HCT116 (cell line): ENCODE measurements at regions not wholly inside any gene's neighbourhood (a gene's known extent, or its start where the extent isn't known, plus 50 kb on each side); places are given as distances from the start of the nearest gene placed in this dataset.

Experiments used
- ATAC-seq: fragments of 200-7000 bp; cut with Tn5 transposase; 2 replicates; pipeline ENCODE4 v1.9.1; 2020; ENCODE audit warnings: mild to moderate bottlenecking, moderate library complexity
- BruUV-seq: library from RNA; stranded (reverse); fragments of 400-500 nt; replicated peaks from 2 replicates; lab custom pipeline; 2021; lab: Mats Ljungman, UMichigan
- CTCF ChIA-PET: fragments of 300-600 bp; sonication (Branson Sonifier 250); formaldehyde crosslinking; loops from one replicate; lab custom pipeline; 2021; ENCODE audit warnings: antibody characterized with exemption; lab: Charles Lee
- POLR2A ChIA-PET: fragments of 300-600, 350-600 bp; sonication (Branson Sonifier 250); formaldehyde crosslinking; loops from one replicate; lab custom pipeline; 2021; ENCODE audit warnings: antibody characterized with exemption; lab: Charles Lee
- RAD21 ChIA-PET, 2 experiments: fragments of 300-600 bp; sonication (Branson Sonifier 250); formaldehyde crosslinking; loops; one replicate each; lab custom pipeline; 2023; ENCODE audit warnings: low total read pairs in 2 of 2; ENCODE audit not compliant: uncharacterized antibody in 2 of 2, unreplicated experiment in 2 of 2, low non-redundant PET in 1 of 2; lab: Charles Lee
- DNase-seq: peaks from one replicate; pipeline ENCODE4 v3.0.0-alpha.2; 2010; ENCODE audit warnings: low read depth, low spot score
- H2AFZ ChIP-seq: fragments of 200-600 bp; shearing (Covaris generic), sonication (generic); 2 replicates; pipeline ENCODE4 v1.6.1; 2017; ENCODE audit warnings: low read depth, mixed run types, mixed read lengths, antibody characterized with exemption, low read length; ENCODE audit not compliant: poor library complexity, severe bottlenecking
- H3K27ac ChIP-seq: 2 replicates; pipeline ENCODE4 v1.5.1; 2012; ENCODE audit warnings: low read depth, low read length
- H3K27me3 ChIP-seq: fragments of 200-600 bp; sonication (generic); 2 replicates; pipeline ENCODE4 v1.6.1; 2016; ENCODE audit warnings: mixed run types, low read length, mixed read lengths; ENCODE audit not compliant: insufficient read depth
- H3K36me3 ChIP-seq, 2 experiments: fragments of 200-500 bp in 1 of 2; fragments of 200-600 bp in 1 of 2; sonication (Bioruptor generic) in 1 of 2; sonication (generic) in 1 of 2; 2 replicates each; pipeline versions ENCODE4 v1.5.1 to v1.6.1; 2014 to 2016; ENCODE audit warnings: low read length in 2 of 2, inconsistent platforms in 1 of 2, mixed read lengths in 1 of 2, mixed run types in 1 of 2; ENCODE audit not compliant: insufficient read depth in 2 of 2, control insufficient read depth in 1 of 2
- H3K4me1 ChIP-seq, 2 experiments: fragments of 200-600 bp in 1 of 2; sonication (generic) in 1 of 2; 2 replicates each; pipeline versions ENCODE4 v1.5.1 to v1.6.1; 2012 to 2017; ENCODE audit warnings: low read length in 2 of 2, inconsistent platforms in 1 of 2, mild to moderate bottlenecking in 1 of 2, mixed read lengths in 1 of 2, mixed run types in 1 of 2, moderate library complexity in 1 of 2; ENCODE audit not compliant: insufficient read depth in 2 of 2, control insufficient read depth in 1 of 2
- H3K4me2 ChIP-seq: fragments of 200-600 bp; sonication (generic); 2 replicates; pipeline ENCODE4 v1.6.1; 2017; ENCODE audit warnings: mixed run types, low read length, mixed read lengths
- H3K4me3 ChIP-seq, 2 experiments: fragments of 200-600 bp in 1 of 2; sonication (generic) in 1 of 2; replicated peaks in 1 of 2; 2 replicates each; pipeline ENCODE4 v1.5.1; 2011 to 2016; ENCODE audit warnings: low read length in 2 of 2, control low read depth in 1 of 2, low read depth in 1 of 2, mild to moderate bottlenecking in 1 of 2, mixed read lengths in 1 of 2, mixed run types in 1 of 2
- H3K79me2 ChIP-seq: fragments of 200-600 bp; sonication (generic); 2 replicates; pipeline ENCODE4 v1.6.1; 2017; ENCODE audit warnings: mild to moderate bottlenecking, mixed run types, low read length, moderate library complexity, mixed read lengths; ENCODE audit not compliant: insufficient read depth
- H3K9ac ChIP-seq: fragments of 200-600 bp; sonication (generic); 2 replicates; pipeline ENCODE4 v1.6.1; 2016; ENCODE audit warnings: low read length, mixed read lengths
- H3K9me2 ChIP-seq: fragments of 200-600 bp; sonication (generic), shearing (Covaris generic); 2 replicates; pipeline ENCODE4 v1.6.1; 2017; ENCODE audit warnings: mixed run types, mild to moderate bottlenecking, moderate library complexity; ENCODE audit not compliant: insufficient read depth
- H3K9me3 ChIP-seq, 2 experiments: fragments of 200-500 bp in 1 of 2; fragments of 200-600 bp in 1 of 2; sonication (Bioruptor generic) in 1 of 2; sonication (generic) in 1 of 2; 2 replicates each; pipeline ENCODE4 v1.6.1; 2014 to 2017; ENCODE audit warnings: low read length in 2 of 2, mixed read lengths in 2 of 2, inconsistent platforms in 1 of 2, low read depth in 1 of 2, mild to moderate bottlenecking in 1 of 2, mixed run types in 1 of 2, moderate library complexity in 1 of 2; ENCODE audit not compliant: control insufficient read depth in 1 of 2, insufficient read depth in 1 of 2
- H4K20me1 ChIP-seq: fragments of 200-600 bp; sonication (generic), shearing (Covaris generic); 2 replicates; pipeline ENCODE4 v1.6.1; 2017; ENCODE audit warnings: mixed run types, mild to moderate bottlenecking, moderate library complexity; ENCODE audit not compliant: insufficient read depth
- CBX3 ChIP-seq: IDR thresholded peaks from 2 replicates; pipeline ENCODE4 v1.6.1; 2012; ENCODE audit warnings: low read depth
- EGR1 ChIP-seq: IDR thresholded peaks from 2 replicates; pipeline ENCODE4 v1.6.1; 2012; ENCODE audit warnings: low read depth
- ELF1 ChIP-seq: IDR thresholded peaks from 2 replicates; pipeline ENCODE4 v1.6.1; 2012; ENCODE audit warnings: low read depth, borderline replicate concordance
- EZH2 ChIP-seq: fragments of 200-600 bp; sonication (generic); IDR thresholded peaks from 2 replicates; pipeline ENCODE4 v1.6.1; 2017; ENCODE audit warnings: antibody characterized with exemption, mixed run types
- EZH2phosphoT487 ChIP-seq: fragments of 200-600 bp; IDR thresholded peaks from 2 replicates; pipeline ENCODE4 v1.6.1; 2018; ENCODE audit warnings: antibody characterized with exemption, borderline replicate concordance
- FOSL1 ChIP-seq: IDR thresholded peaks from 2 replicates; pipeline ENCODE4 v1.6.1; 2012; ENCODE audit warnings: low read depth
- SIN3A ChIP-seq: IDR thresholded peaks from 2 replicates; pipeline ENCODE4 v1.6.1; 2012; ENCODE audit warnings: low read depth
- SP1 ChIP-seq: IDR thresholded peaks from 2 replicates; pipeline ENCODE4 v1.6.1; 2012; ENCODE audit warnings: low read depth
- SRF ChIP-seq: IDR thresholded peaks from 2 replicates; pipeline ENCODE4 v1.6.1; 2012; ENCODE audit warnings: low read depth
- TCF7L2 ChIP-seq: IDR thresholded peaks from 2 replicates; pipeline ENCODE4 v1.7.0; 2011; ENCODE audit warnings: borderline replicate concordance, inconsistent platforms; ENCODE audit not compliant: insufficient read depth, insufficient read length; ENCODE audit errors: extremely low read depth
- YY1 ChIP-seq: IDR thresholded peaks from 2 replicates; pipeline ENCODE4 v1.6.1; 2011; ENCODE audit warnings: low read length, low read depth, moderate library complexity, mild to moderate bottlenecking; ENCODE audit not compliant: insufficient replicate concordance; ENCODE audit errors: extremely low read depth
- ZFX ChIP-seq: fragments of 450-650 bp; IDR thresholded peaks from 2 replicates; pipeline ENCODE4 v1.6.1; 2017
- ZNF274 ChIP-seq: fragments of 200-500 bp; sonication (Bioruptor generic); IDR thresholded peaks from 2 replicates; pipeline ENCODE4 v1.6.1; 2014; ENCODE audit warnings: mild to moderate bottlenecking, low read depth, low read length, inconsistent platforms
- intact Hi-C: fragments of 100-400 bp; cut with micrococcal nuclease; formaldehyde crosslinking; loops from 2 replicates; pipeline ENCODE4 v1.10.0; 2022
- TF ChIP-seq, protein P1 (sequence below): IDR thresholded peaks from 2 replicates; pipeline ENCODE4 v1.6.1; 2011; ENCODE audit warnings: mild to moderate bottlenecking, low read length, moderate library complexity; ENCODE audit not compliant: insufficient replicate concordance; ENCODE audit errors: extremely low read depth
- TF ChIP-seq, protein P2 (sequence below): IDR thresholded peaks from 2 replicates; pipeline ENCODE4 v1.6.1; 2012

DNA sequence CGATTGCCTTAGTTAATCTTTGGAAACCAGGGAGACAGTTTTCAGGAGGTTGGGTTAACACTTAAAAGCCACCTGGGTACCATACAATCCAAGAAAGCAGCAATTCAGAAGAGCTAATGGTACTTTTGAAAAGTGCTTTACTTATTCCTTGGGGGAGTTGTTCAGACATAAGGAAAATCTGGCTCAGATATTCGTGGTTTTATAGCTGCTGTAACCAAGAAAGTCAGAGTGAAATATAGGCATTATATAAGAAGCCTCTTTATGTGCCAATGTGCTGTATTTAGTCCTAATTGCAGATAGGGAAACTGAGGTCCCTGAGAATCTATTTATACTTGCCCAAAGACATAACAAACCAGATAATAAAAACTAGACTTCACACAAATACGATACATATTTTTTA lies 387.5 kb downstream of the COG6 start:
- CTCF ChIA-PET, result no interaction called here

GRCh38 chr13:40043764-40044163 lies 388.3 kb downstream of the COG6 start:
- H3K4me2 ChIP-seq, result no peak overlapping the region
- no peak overlapping the region for H3K4me3 ChIP-seq
- intact Hi-C loops, result no loop called here
- no peaks in the 10 kb centered on the region for H3K9me2 ChIP-seq
- no peak overlapping the region for H3K9ac ChIP-seq
- RAD21 ChIA-PET, result no interaction called here
- H4K20me1 ChIP-seq, result no peaks in the 10 kb centered on the region
- POLR2A ChIA-PET, result no interaction called here
- H3K4me1 ChIP-seq, result no peaks in the 10 kb centered on the region
- DNase-seq (no peak), ATAC-seq (no peak)
- H3K27ac ChIP-seq, result no peak overlapping the region
- no peak for TF ChIP-seq EGR1
- no peak for TF ChIP-seq ELF1
- TF ChIP-seq SIN3A, result no peak
- no peak for TF ChIP-seq TCF7L2
- no peak for TF ChIP-seq SRF
- no peak for TF ChIP-seq CBX3
- no peak for TF ChIP-seq EZH2
- TF ChIP-seq EZH2phosphoT487, result no peak
- TF ChIP-seq FOSL1, result no peak
- TF ChIP-seq YY1, result no peak
- TF ChIP-seq, protein P1, sequence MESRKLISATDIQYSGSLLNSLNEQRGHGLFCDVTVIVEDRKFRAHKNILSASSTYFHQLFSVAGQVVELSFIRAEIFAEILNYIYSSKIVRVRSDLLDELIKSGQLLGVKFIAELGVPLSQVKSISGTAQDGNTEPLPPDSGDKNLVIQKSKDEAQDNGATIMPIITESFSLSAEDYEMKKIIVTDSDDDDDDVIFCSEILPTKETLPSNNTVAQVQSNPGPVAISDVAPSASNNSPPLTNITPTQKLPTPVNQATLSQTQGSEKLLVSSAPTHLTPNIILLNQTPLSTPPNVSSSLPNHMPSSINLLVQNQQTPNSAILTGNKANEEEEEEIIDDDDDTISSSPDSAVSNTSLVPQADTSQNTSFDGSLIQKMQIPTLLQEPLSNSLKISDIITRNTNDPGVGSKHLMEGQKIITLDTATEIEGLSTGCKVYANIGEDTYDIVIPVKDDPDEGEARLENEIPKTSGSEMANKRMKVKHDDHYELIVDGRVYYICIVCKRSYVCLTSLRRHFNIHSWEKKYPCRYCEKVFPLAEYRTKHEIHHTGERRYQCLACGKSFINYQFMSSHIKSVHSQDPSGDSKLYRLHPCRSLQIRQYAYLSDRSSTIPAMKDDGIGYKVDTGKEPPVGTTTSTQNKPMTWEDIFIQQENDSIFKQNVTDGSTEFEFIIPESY, result no peak
- TF ChIP-seq SP1, result no peak
- no peak for TF ChIP-seq ZFX
- CTCF ChIA-PET, result no interaction called here
- H3K9me3 ChIP-seq, result no peaks in the 10 kb centered on the region
- no TSS peak for BruUV-seq
- peaks cover 23% of the 10 kb centered on the region for H3K27me3 ChIP-seq
- no peak overlapping the region for H2AFZ ChIP-seq
- no peaks in the 10 kb centered on the region for H3K36me3 ChIP-seq
- no peaks in the 10 kb centered on the region for H3K79me2 ChIP-seq

More for the DNA sequence above, 387.5 kb downstream of the COG6 start:
- Histone ChIP-seq H3K9me2 (no peaks in the 10 kb centered on the region), H3K36me3 (no peaks in the 10 kb centered on the region), H3K4me1 (no peaks in the 10 kb centered on the region), H3K27ac (no peak overlapping the region), H3K9ac (no peak overlapping the region), H3K27me3 (peaks cover 23% of the 10 kb centered on the region), H4K20me1 (no peaks in the 10 kb centered on the region), H3K79me2 (no peaks in the 10 kb centered on the region), H3K9me3 (no peaks in the 10 kb centered on the region), H3K4me2 (no peak overlapping the region), H2AFZ (no peak overlapping the region), H3K4me3 (no peak overlapping the region)
- ATAC-seq (no peak), DNase-seq (no peak)
- BruUV-seq, result no TSS peak
- TF ChIP-seq, protein P1, result no peak
- TF ChIP-seq TCF7L2 (no peak), SRF (no peak), FOSL1 (no peak), SP1 (no peak), EZH2phosphoT487 (no peak), ZNF274 (no peak)
- TF ChIP-seq, protein P2, sequence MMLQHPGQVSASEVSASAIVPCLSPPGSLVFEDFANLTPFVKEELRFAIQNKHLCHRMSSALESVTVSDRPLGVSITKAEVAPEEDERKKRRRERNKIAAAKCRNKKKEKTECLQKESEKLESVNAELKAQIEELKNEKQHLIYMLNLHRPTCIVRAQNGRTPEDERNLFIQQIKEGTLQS, result no peak
- ChIA-PET RAD21 (no interaction called here), POLR2A (no interaction called here)
- intact Hi-C loops, result no loop called here
